ENCODE measurements at regions not wholly inside any gene's neighbourhood (a gene's known extent, or its start where the extent isn't known, plus 50 kb on each side); places are given as distances from the start of the nearest gene placed in this dataset.

- TF ChIP-seq POLR2A (IDR thresholded peaks at IDR 0.05; ENCODE audit: low read length) (no peak), GATA1 (IDR thresholded peaks at IDR 0.05; ENCODE audit: low read depth, low read length) (no peak)
These were observed 226.6 kb downstream of the PTGER3 start for GRCh38 chr1:70820995-70821394.

Data from erythroblast (primary cell).